Esophagus (tissue), 2 donors: ENCODE measurements at regions not wholly inside any gene's neighbourhood (a gene's known extent, or its start where the extent isn't known, plus 50 kb on each side); places are given as distances from the start of the nearest gene placed in this dataset.

Source experiments
- H3K27ac ChIP-seq, 2 donors: one replicate each; pipeline ENCODE4 v1.5.1; 2013; ENCODE audit warnings: low read depth in 2 of 2, mild to moderate bottlenecking in 2 of 2, inconsistent platforms in 1 of 2, low read length in 1 of 2, moderate library complexity in 1 of 2
- H3K27me3 ChIP-seq, 2 donors: one replicate each; pipeline ENCODE4 v1.6.1; 2013; ENCODE audit warnings: low read length in 2 of 2, control low read depth in 1 of 2, mild to moderate bottlenecking in 1 of 2; ENCODE audit not compliant: insufficient read depth in 2 of 2, control insufficient read depth in 1 of 2
- H3K36me3 ChIP-seq, 2 donors: one replicate each; pipeline ENCODE4 v1.6.1; 2013; ENCODE audit warnings: low read length in 1 of 2; ENCODE audit not compliant: control insufficient read depth in 2 of 2, insufficient read depth in 2 of 2
- H3K4me1 ChIP-seq, 2 donors: one replicate each; pipeline ENCODE4 v1.6.1; 2013; ENCODE audit warnings: low read length in 1 of 2; ENCODE audit not compliant: control insufficient read depth in 2 of 2, insufficient read depth in 2 of 2
- H3K4me3 ChIP-seq, 2 donors: one replicate each; pipeline ENCODE4 v1.5.1; 2013; ENCODE audit warnings: low read length in 2 of 2, mild to moderate bottlenecking in 2 of 2, low read depth in 1 of 2, moderate library complexity in 1 of 2
- H3K9me3 ChIP-seq, 2 donors: one replicate each; pipeline ENCODE4 v1.6.1; 2013; ENCODE audit warnings: mild to moderate bottlenecking in 2 of 2, low read depth in 1 of 2, low read length in 1 of 2, moderate library complexity in 1 of 2; ENCODE audit not compliant: control insufficient read depth in 2 of 2, insufficient read depth in 1 of 2
- WGBS, 2 donors: extraction: QIAGEN DNeasy Blood & Tissue Kit; methylation state at CpG; one replicate each; pipeline ENCODE4 v1.1.7; 2013; 5-methylcytosine and 5-hydroxymethylcytosine counted together
- donor health status: healthy with polysubstance abuse.
- donor health status: Bipolar disorder and iron deficiency.

GRCh38 chr6:147119310-147119709 lies 84.9 kb upstream of the STXBP5 start:
- Histone ChIP-seq H3K4me1 (no peaks in the 10 kb centered on the region), H3K9me3 (no peaks in the 10 kb centered on the region), H3K27me3 (no peaks in the 10 kb centered on the region), H3K27ac (no peak overlapping the region), H3K4me3 (no peak overlapping the region), H3K36me3 (no peaks in the 10 kb centered on the region)
- 91 to 94% methylated on average over 4 of the region's 4 CpGs for WGBS, 2 donors

GRCh38 chr6:147122823-147123222 lies 81.4 kb upstream of the STXBP5 start:
- Histone ChIP-seq H3K9me3 (no peaks in the 10 kb centered on the region), H3K4me3 (no peak overlapping the region), H3K27ac (no peak overlapping the region), H3K27me3 (no peaks in the 10 kb centered on the region), H3K4me1 (no peaks in the 10 kb centered on the region), H3K36me3 (no peaks in the 10 kb centered on the region)
- 75 to 76% methylated on average over 1 of the region's 1 CpG for WGBS, 2 donors

GRCh38 chr6:147126618-147127022 lies 77.6 kb upstream of the STXBP5 start:
- Histone ChIP-seq H3K27me3 (no peaks in the 10 kb centered on the region), H3K36me3 (no peaks in the 10 kb centered on the region), H3K9me3 (no peaks in the 10 kb centered on the region), H3K27ac (no peak overlapping the region), H3K4me1 (no peaks in the 10 kb centered on the region), H3K4me3 (no peak overlapping the region)
- WGBS, 2 donors, result 84 to 88% methylated on average over 6 of the region's 6 CpGs

GRCh38 chr6:147127587-147127986 lies 76.6 kb upstream of the STXBP5 start:
- Histone ChIP-seq H3K27me3 (no peaks in the 10 kb centered on the region), H3K27ac (no peak overlapping the region), H3K4me3 (no peak overlapping the region), H3K4me1 (no peaks in the 10 kb centered on the region), H3K36me3 (no peaks in the 10 kb centered on the region), H3K9me3 (no peaks in the 10 kb centered on the region)
- 60 to 63% methylated on average over 2 of the region's 2 CpGs for WGBS, 2 donors

GRCh38 chr6:147128056-147128455 lies 76.2 kb upstream of the STXBP5 start:
- Histone ChIP-seq H3K4me1 (no peaks in the 10 kb centered on the region), H3K27ac (no peak overlapping the region), H3K4me3 (no peak overlapping the region), H3K27me3 (no peaks in the 10 kb centered on the region), H3K9me3 (no peaks in the 10 kb centered on the region), H3K36me3 (no peaks in the 10 kb centered on the region)
- WGBS, 2 donors, result 92 to 93% methylated on average over 2 of the region's 2 CpGs

- no peak overlapping the region for H3K27ac ChIP-seq
- H3K4me3 ChIP-seq, result no peak overlapping the region
- no peaks in the 10 kb centered on the region for H3K27me3 ChIP-seq
- no peaks in the 10 kb centered on the region for H3K36me3 ChIP-seq
- no peaks in the 10 kb centered on the region for H3K9me3 ChIP-seq
- H3K4me1 ChIP-seq, result no peaks in the 10 kb centered on the region
These were observed 72.6 kb upstream of the STXBP5 start for GRCh38 chr6:147131532-147132128.

GRCh38 chr6:147132889-147133288 lies 71.3 kb upstream of the STXBP5 start:
- 56 to 60% methylated on average over 3 of the region's 3 CpGs for WGBS, 2 donors
- H3K4me3 ChIP-seq, result no peak overlapping the region
- H3K4me1 ChIP-seq, result no peaks in the 10 kb centered on the region
- H3K27ac ChIP-seq, result no peak overlapping the region
- H3K27me3 ChIP-seq, result no peaks in the 10 kb centered on the region
- no peaks in the 10 kb centered on the region for H3K36me3 ChIP-seq
- no peaks in the 10 kb centered on the region for H3K9me3 ChIP-seq

GRCh38 chr6:147133669-147134068 lies 70.5 kb upstream of the STXBP5 start:
- Histone ChIP-seq H3K9me3 (no peaks in the 10 kb centered on the region), H3K4me3 (no peak overlapping the region), H3K36me3 (no peaks in the 10 kb centered on the region), H3K4me1 (no peaks in the 10 kb centered on the region), H3K27me3 (no peaks in the 10 kb centered on the region), H3K27ac (no peak overlapping the region)
- WGBS, 2 donors, result 86 to 87% methylated on average over 4 of the region's 4 CpGs

- WGBS, 2 donors, result 40 to 59% methylated on average over 2 of the region's 2 CpGs
- Histone ChIP-seq H3K27me3 (no peaks in the 10 kb centered on the region), H3K4me1 (no peaks in the 10 kb centered on the region), H3K36me3 (no peaks in the 10 kb centered on the region), H3K9me3 (no peaks in the 10 kb centered on the region), H3K4me3 (no peak overlapping the region), H3K27ac (no peak overlapping the region)
These were observed 69.0 kb upstream of the STXBP5 start for GRCh38 chr6:147135211-147135681.

- Histone ChIP-seq H3K27ac (no peak overlapping the region), H3K9me3 (no peaks in the 10 kb centered on the region), H3K4me1 (no peaks in the 10 kb centered on the region), H3K4me3 (no peak overlapping the region), H3K36me3 (no peaks in the 10 kb centered on the region), H3K27me3 (no peaks in the 10 kb centered on the region)
- WGBS, 2 donors, result 51% methylated on average over 2 of the region's 2 CpGs
These were observed 68.2 kb upstream of the STXBP5 start for GRCh38 chr6:147136057-147136456.
